ENCODE measurements at regions not wholly inside any gene's neighbourhood (a gene's known extent, or its start where the extent isn't known, plus 50 kb on each side); places are given as distances from the start of the nearest gene placed in this dataset.

- Histone ChIP-seq H3K4me3 (no peak overlapping the region), H3K27ac (no peak overlapping the region), H3K27me3 (no peaks in the 10 kb centered on the region), H3K36me3 (no peaks in the 10 kb centered on the region), H3K4me1 (no peaks in the 10 kb centered on the region), H3K9me3 (no peaks in the 10 kb centered on the region)
- intact Hi-C loops (cut with DNase I): no loop called here
- no peak for TF ChIP-seq CTCF (IDR thresholded peaks at IDR 0.05)
- no peak for DNase-seq
- WGBS, 2 donors: 26 to 36% methylated on average over 2 of the region's 2 CpGs
- ATAC-seq: peak in 2 of 8 donors; percentile 22 to 55
These were observed 219.3 kb upstream of the TTC14 start for GRCh38 chr3:180382638-180383180.

GRCh38 chr3:180383332-180384020, 218.5 kb upstream of the TTC14 start:
- Histone ChIP-seq H3K27me3 (no peaks in the 10 kb centered on the region), H3K27ac (no peak overlapping the region), H3K36me3 (no peaks in the 10 kb centered on the region), H3K9me3 (no peaks in the 10 kb centered on the region), H3K4me3 (no peak overlapping the region), H3K4me1 (no peaks in the 10 kb centered on the region)
- no peak for TF ChIP-seq CTCF (IDR thresholded peaks at IDR 0.05)
- ATAC-seq (no peak), DNase-seq (no peak)
- 85 to 89% methylated on average over 2 of the region's 2 CpGs for WGBS, 2 donors
- intact Hi-C loops (cut with DNase I): no loop called here

- Histone ChIP-seq H3K9me3 (no peaks in the 10 kb centered on the region), H3K4me1 (no peaks in the 10 kb centered on the region), H3K27me3 (no peaks in the 10 kb centered on the region), H3K27ac (no peak overlapping the region), H3K36me3 (no peaks in the 10 kb centered on the region), H3K4me3 (no peak overlapping the region)
- intact Hi-C loops (cut with DNase I): no loop called here
- DNase-seq (no peak), ATAC-seq (no peak)
- TF ChIP-seq CTCF (IDR thresholded peaks at IDR 0.05): no peak
These were observed 211.7 kb upstream of the TTC14 start for GRCh38 chr3:180390313-180390712.

GRCh38 chr3:180391001-180391400, 211.0 kb upstream of the TTC14 start:
- ATAC-seq (no peak), DNase-seq (no peak)
- no peaks in the 10 kb centered on the region for H3K9me3 ChIP-seq
- WGBS, 2 donors: 34 to 47% methylated on average over 1 of the region's 1 CpG
- H3K27me3 ChIP-seq: no peaks in the 10 kb centered on the region
- no peak for TF ChIP-seq CTCF (IDR thresholded peaks at IDR 0.05)
- H3K36me3 ChIP-seq: no peaks in the 10 kb centered on the region
- H3K27ac ChIP-seq: no peak overlapping the region
- H3K4me3 ChIP-seq: no peak overlapping the region
- no peaks in the 10 kb centered on the region for H3K4me1 ChIP-seq
- intact Hi-C loops (cut with DNase I): no loop called here

Measured in heart right ventricle (tissue), 16 donors.